K562 (cell line): ENCODE measurements at regions not wholly inside any gene's neighbourhood (a gene's known extent, or its start where the extent isn't known, plus 50 kb on each side); places are given as distances from the start of the nearest gene placed in this dataset.

Source experiments
- ATAC-seq: fragments of 200-7000 bp; cut with Tn5 transposase; 3 replicates; pipeline ENCODE4 v1.9.1; 2020; ENCODE audit warnings: moderate library complexity
- BruUV-seq: library from RNA; stranded (reverse); fragments of 400-500 nt; replicated peaks from 2 replicates; lab custom pipeline; 2021; lab: Mats Ljungman, UMichigan
- CTCF ChIA-PET: fragments of 300-600 bp; formaldehyde crosslinking; extraction: SDS; loops from one replicate; lab custom pipeline; 2021; ENCODE audit warnings: low intra/inter-chr PET ratio; lab: Yijun Ruan, JAX
- POLR2A ChIA-PET: fragments of 300-600, 350-650 bp; sonication (Branson Sonifier 250); formaldehyde crosslinking; extraction: SDS; loops from one replicate; lab custom pipeline; 2021; ENCODE audit warnings: antibody characterized with exemption, inconsistent platforms; lab: Yijun Ruan, JAX
- DNase-seq, 4 experiments: peaks; one replicate each; pipeline versions ENCODE4 v3.0.0 to v3.0.0-alpha.2; 2011 to 2018; ENCODE audit warnings: low spot score in 3 of 4, mixed read lengths in 3 of 4; ENCODE audit errors: extremely low read depth in 1 of 4
- FAIRE-seq: peaks from 2 replicates; lab custom pipeline; 2011; peaks lifted over from hg19 to GRCh38; lab: Jason Lieb, UNC
- H2AFZ ChIP-seq: 2 replicates; pipeline ENCODE4 v1.6.0; 2011; ENCODE audit warnings: low read depth, low read length, control low read depth, inconsistent platforms
- H3K27ac ChIP-seq: fragments of 200-600 bp; 3 replicates; pipeline ENCODE4 v1.8.0; 2011; ENCODE audit warnings: low read depth, mild to moderate bottlenecking, control low read depth, inconsistent platforms, low read length, moderate library complexity, mixed read lengths; ENCODE audit errors: extremely low read depth
- H3K27me3 ChIP-seq, 2 experiments: fragments of 300-600 bp in 1 of 2; 2 replicates in 1 of 2; 3 replicates in 1 of 2; pipeline versions ENCODE4 v1.6.0 to v1.8.0; 2011; ENCODE audit warnings: inconsistent platforms in 2 of 2, low read length in 2 of 2, mild to moderate bottlenecking in 1 of 2, mixed read lengths in 1 of 2, moderate library complexity in 1 of 2; ENCODE audit not compliant: control insufficient read depth in 2 of 2, insufficient read depth in 2 of 2
- H3K36me3 ChIP-seq: fragments of 300-600 bp; 3 replicates; pipeline ENCODE4 v1.8.0; 2011; ENCODE audit warnings: mild to moderate bottlenecking, low read length, inconsistent platforms; ENCODE audit not compliant: control insufficient read depth, insufficient read depth
- H3K4me1 ChIP-seq, 2 experiments: fragments of 200-600 bp in 1 of 2; replicated peaks in 1 of 2; 2 replicates in 1 of 2; 3 replicates in 1 of 2; pipeline versions ENCODE4 v1.5.1 to v1.8.0; 2011; ENCODE audit warnings: inconsistent platforms in 2 of 2, low read length in 2 of 2, mild to moderate bottlenecking in 1 of 2, mixed read lengths in 1 of 2, moderate library complexity in 1 of 2; ENCODE audit not compliant: control insufficient read depth in 2 of 2, insufficient read depth in 2 of 2
- H3K4me2 ChIP-seq: 2 replicates; pipeline ENCODE4 v1.6.1; 2011; ENCODE audit warnings: low read length, control low read depth, inconsistent platforms, mixed read lengths; ENCODE audit not compliant: insufficient read depth
- H3K4me3 ChIP-seq: fragments of 200-600 bp; sonication (generic), shearing (Covaris generic); 2 replicates; pipeline ENCODE4 v1.5.1; 2016; ENCODE audit warnings: control low read depth, inconsistent platforms
- H3K79me2 ChIP-seq: fragments of 200-600 bp; 3 replicates; pipeline ENCODE4 v1.8.0; 2011; ENCODE audit warnings: low read length, inconsistent platforms; ENCODE audit not compliant: control insufficient read depth, insufficient read depth
- H3K9ac ChIP-seq, 2 experiments: 2 replicates each; pipeline versions ENCODE4 v1.6.0 to v1.6.1; 2011; ENCODE audit warnings: low read depth in 2 of 2, low read length in 2 of 2, control low read depth in 1 of 2, inconsistent platforms in 1 of 2, mild to moderate bottlenecking in 1 of 2, mixed read lengths in 1 of 2; ENCODE audit not compliant: insufficient read depth in 1 of 2
- H3K9me1 ChIP-seq: one replicate; pipeline ENCODE4 v1.6.0; 2011; ENCODE audit warnings: inconsistent platforms, mild to moderate bottlenecking, low read length, moderate library complexity; ENCODE audit not compliant: control insufficient read depth, insufficient read depth
- H3K9me3 ChIP-seq: replicated peaks from 2 replicates; pipeline ENCODE4 v1.5.1; 2011; ENCODE audit warnings: low read depth, low read length, inconsistent platforms; ENCODE audit not compliant: control insufficient read depth, insufficient read depth
- H4K20me1 ChIP-seq: replicated peaks from 2 replicates; pipeline ENCODE4 v1.6.1; 2011; ENCODE audit warnings: low read length, inconsistent platforms, mixed read lengths; ENCODE audit not compliant: control insufficient read depth, insufficient read depth
- KLF10 ChIP-seq: fragments of 250-450 bp; sonication (Bioruptor Pico); IDR thresholded peaks from 2 replicates; pipeline ENCODE4 v1.6.1; 2021; ENCODE audit warnings: matching md5 sums
- KLF6 ChIP-seq: fragments of 250-450 bp; sonication (Bioruptor Pico); IDR thresholded peaks from 2 replicates; pipeline ENCODE4 v1.4.0; 2020; ENCODE audit warnings: mild to moderate bottlenecking, moderate library complexity, borderline replicate concordance
- POLR2A ChIP-seq: fragments of 450-650 bp; conservative IDR thresholded peaks from 2 replicates; pipeline ENCODE4 v1.6.1; 2016
- SOX6 ChIP-seq: fragments of 450-650 bp; IDR thresholded peaks from 2 replicates; pipeline ENCODE4 v1.6.1; 2014; ENCODE audit warnings: mild to moderate bottlenecking
- TCF7 ChIP-seq: sonication (generic); IDR thresholded peaks from 2 replicates; pipeline ENCODE4 v1.6.1; 2016; ENCODE audit warnings: antibody characterized with exemption, borderline replicate concordance
- ZNF436 ChIP-seq: fragments of 250-450, 450-650 bp; sonication (Bioruptor Pico); formaldehyde crosslinking; IDR thresholded peaks from 2 replicates; pipeline ENCODE4 v1.7.0; 2020; ENCODE audit warnings: mild to moderate bottlenecking
- WGBS: fragments of 100-300 bp; shearing (Covaris generic); methylation state at CpG from one replicate; pipeline ENCODE4 v1.1.6; 2016; ENCODE audit warnings: low coverage, mixed read lengths; ENCODE audit not compliant: insufficient coverage; ENCODE audit errors: missing lambda C conversion rate; 5-methylcytosine and 5-hydroxymethylcytosine counted together
- in situ Hi-C: fragments of 300-500 bp; cut with MboI; formaldehyde crosslinking; loops from 4 replicates; pipeline ENCODE4 v1.15.0; 2018; ENCODE audit warnings: inconsistent platforms, mixed read lengths
- intact Hi-C: fragments of 100-400 bp; cut with micrococcal nuclease; formaldehyde crosslinking; loops from 2 replicates; pipeline ENCODE4 v1.14.2; 2022
- TF ChIP-seq, protein P1 (sequence below): sonication (generic); formaldehyde crosslinking; IDR thresholded peaks from 2 replicates; pipeline ENCODE4 v1.8.1; 2023; ENCODE audit warnings: mild to moderate bottlenecking, missing genetic modification reagents
- TF ChIP-seq, protein P2 (sequence below): sonication (generic); formaldehyde crosslinking; IDR thresholded peaks from 2 replicates; pipeline ENCODE4 v1.4.0; 2020; ENCODE audit warnings: mild to moderate bottlenecking, missing genetic modification reagents
- TF ChIP-seq, protein P3 (sequence below): sonication (generic); IDR thresholded peaks from 2 replicates; pipeline ENCODE4 v1.6.1; 2016
- TF ChIP-seq, protein P4 (sequence below): fragments of 250-450 bp; sonication (Bioruptor Pico); IDR thresholded peaks from 2 replicates; pipeline ENCODE4 v1.5.0; 2021; ENCODE audit warnings: mild to moderate bottlenecking, moderate library complexity
- TF ChIP-seq, protein P5 (sequence below): fragments of 450-650 bp; conservative IDR thresholded peaks from 2 replicates; pipeline ENCODE4 v1.6.1; 2016; ENCODE audit warnings: missing genetic modification characterization, low read depth, mild to moderate bottlenecking, control low read depth, missing compliant biosample characterization

DNA sequence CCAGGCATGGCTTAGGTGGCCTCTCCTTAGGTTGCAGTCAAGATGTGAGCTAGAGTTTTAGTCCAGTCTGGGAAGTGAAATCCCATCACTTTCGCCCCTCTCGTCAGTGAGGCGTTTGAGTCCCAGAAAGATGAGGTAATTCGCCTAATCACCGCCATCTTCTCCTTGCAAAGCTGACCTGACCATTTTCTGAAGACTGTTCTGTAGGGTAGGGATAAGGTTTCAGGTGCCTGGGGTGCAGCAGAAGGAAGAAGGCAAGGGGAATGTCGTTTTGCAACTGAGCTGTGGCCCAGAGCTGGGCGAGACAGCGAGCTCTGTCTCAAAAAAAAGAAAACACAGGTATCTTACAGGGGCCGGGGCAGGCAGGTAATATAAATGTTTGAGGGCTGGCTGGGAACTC, 61.7 kb upstream of the CECR2 start:
- Histone ChIP-seq H3K36me3 (no peaks in the 10 kb centered on the region), H3K4me1 (no peaks in the 10 kb centered on the region), H3K4me2 (no peak overlapping the region), H4K20me1 (no peaks in the 10 kb centered on the region; the same call in 1 of the 2 replicates), H3K27ac (no peak overlapping the region), H3K79me2 (no peaks in the 10 kb centered on the region), H3K9me3 (no peaks in the 10 kb centered on the region), H3K4me3 (no peak overlapping the region), H3K27me3 (peaks cover 28 to 41% of the 10 kb centered on the region in 2 experiments; a peak in 4 of 5 replicates), H3K9me1 (no peaks in the 10 kb centered on the region), H3K9ac (no peak overlapping the region), H2AFZ (no peak overlapping the region)
- in situ Hi-C loops: no loop called here
- ChIA-PET CTCF (no interaction called here), POLR2A (interaction anchor here (0.7 to 2.3 kb wide), 5 partner anchors 9 to 21 kb away, joined by 3 to 5 read pairs (median 4); no protein-coding TSS in a partner anchor)
- BruUV-seq: no TSS peak
- no peak for FAIRE-seq
- DNase-seq: no peak
- intact Hi-C loops: no loop called here
- ATAC-seq: no peak
- 1% methylated on average over 9 of the region's 9 CpGs for WGBS
- no peak for TF ChIP-seq SOX6
- TF ChIP-seq, protein P1, sequence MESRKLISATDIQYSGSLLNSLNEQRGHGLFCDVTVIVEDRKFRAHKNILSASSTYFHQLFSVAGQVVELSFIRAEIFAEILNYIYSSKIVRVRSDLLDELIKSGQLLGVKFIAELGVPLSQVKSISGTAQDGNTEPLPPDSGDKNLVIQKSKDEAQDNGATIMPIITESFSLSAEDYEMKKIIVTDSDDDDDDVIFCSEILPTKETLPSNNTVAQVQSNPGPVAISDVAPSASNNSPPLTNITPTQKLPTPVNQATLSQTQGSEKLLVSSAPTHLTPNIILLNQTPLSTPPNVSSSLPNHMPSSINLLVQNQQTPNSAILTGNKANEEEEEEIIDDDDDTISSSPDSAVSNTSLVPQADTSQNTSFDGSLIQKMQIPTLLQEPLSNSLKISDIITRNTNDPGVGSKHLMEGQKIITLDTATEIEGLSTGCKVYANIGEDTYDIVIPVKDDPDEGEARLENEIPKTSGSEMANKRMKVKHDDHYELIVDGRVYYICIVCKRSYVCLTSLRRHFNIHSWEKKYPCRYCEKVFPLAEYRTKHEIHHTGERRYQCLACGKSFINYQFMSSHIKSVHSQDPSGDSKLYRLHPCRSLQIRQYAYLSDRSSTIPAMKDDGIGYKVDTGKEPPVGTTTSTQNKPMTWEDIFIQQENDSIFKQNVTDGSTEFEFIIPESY (CRISPR knock-in tag): no peak
- no peak for TF ChIP-seq KLF10 (CRISPR knock-in tag)
- TF ChIP-seq, protein P2, sequence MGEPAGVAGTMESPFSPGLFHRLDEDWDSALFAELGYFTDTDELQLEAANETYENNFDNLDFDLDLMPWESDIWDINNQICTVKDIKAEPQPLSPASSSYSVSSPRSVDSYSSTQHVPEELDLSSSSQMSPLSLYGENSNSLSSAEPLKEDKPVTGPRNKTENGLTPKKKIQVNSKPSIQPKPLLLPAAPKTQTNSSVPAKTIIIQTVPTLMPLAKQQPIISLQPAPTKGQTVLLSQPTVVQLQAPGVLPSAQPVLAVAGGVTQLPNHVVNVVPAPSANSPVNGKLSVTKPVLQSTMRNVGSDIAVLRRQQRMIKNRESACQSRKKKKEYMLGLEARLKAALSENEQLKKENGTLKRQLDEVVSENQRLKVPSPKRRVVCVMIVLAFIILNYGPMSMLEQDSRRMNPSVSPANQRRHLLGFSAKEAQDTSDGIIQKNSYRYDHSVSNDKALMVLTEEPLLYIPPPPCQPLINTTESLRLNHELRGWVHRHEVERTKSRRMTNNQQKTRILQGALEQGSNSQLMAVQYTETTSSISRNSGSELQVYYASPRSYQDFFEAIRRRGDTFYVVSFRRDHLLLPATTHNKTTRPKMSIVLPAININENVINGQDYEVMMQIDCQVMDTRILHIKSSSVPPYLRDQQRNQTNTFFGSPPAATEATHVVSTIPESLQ (CRISPR knock-in tag): no peak
- TF ChIP-seq, protein P3, sequence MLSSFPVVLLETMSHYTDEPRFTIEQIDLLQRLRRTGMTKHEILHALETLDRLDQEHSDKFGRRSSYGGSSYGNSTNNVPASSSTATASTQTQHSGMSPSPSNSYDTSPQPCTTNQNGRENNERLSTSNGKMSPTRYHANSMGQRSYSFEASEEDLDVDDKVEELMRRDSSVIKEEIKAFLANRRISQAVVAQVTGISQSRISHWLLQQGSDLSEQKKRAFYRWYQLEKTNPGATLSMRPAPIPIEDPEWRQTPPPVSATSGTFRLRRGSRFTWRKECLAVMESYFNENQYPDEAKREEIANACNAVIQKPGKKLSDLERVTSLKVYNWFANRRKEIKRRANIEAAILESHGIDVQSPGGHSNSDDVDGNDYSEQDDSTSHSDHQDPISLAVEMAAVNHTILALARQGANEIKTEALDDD: no peak
- no peak for TF ChIP-seq POLR2A
- TF ChIP-seq TCF7: no peak
- TF ChIP-seq ZNF436 (CRISPR knock-in tag): no peak
- TF ChIP-seq, protein P4, sequence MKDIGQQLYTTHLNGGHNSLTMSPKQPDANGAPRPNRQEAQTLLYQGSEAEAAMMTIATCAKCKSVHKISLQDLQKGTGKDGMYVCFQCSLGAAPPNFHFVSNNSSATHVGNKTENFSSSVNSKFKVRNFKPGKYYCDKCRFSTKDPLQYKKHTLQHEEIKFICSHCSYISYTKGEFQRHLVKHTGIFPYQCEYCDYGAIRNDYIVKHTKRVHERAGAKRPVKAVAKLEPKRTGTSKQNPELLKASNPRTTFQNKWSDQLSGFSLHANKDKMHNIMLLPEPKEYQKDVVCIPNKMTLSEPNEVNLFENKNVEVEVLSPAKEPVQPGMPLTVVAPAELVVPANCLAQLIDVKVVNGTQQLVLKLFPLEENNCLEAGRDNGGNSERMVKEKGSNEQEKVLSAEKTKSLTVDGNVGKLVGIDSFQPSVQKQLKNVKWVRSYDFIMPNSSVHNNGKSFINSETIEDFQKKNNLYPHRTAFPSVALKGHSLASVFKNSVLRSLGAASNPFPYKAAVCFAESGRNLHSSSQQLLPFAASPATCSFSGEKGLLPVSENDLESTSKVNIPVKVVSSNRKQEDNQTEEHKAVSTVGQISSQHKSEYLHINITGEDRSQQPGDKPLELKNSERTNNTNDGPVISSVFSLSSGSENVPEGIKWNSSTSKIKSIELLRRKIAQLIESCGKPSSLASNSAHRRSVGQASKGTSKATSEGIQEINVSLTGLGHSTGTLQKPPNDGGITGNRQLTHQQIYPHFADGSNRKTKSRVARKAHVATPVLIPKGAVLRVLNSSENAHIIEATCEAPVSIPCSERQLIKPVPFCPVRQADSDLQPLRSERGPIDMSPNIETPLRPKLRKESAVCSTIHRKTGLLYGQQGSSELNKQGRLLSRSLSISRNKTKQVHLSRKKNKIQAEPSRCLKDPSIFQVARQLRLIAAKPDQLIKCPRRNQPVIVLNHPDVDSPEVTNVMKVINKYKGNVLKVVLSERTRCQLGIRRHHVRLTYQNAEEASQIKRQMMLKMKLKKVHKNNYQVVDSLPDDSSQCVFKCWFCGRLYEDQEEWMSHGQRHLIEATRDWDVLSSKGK (CRISPR knock-in tag): no peak
- no peak for TF ChIP-seq KLF6 (CRISPR knock-in tag)
- TF ChIP-seq, protein P5, sequence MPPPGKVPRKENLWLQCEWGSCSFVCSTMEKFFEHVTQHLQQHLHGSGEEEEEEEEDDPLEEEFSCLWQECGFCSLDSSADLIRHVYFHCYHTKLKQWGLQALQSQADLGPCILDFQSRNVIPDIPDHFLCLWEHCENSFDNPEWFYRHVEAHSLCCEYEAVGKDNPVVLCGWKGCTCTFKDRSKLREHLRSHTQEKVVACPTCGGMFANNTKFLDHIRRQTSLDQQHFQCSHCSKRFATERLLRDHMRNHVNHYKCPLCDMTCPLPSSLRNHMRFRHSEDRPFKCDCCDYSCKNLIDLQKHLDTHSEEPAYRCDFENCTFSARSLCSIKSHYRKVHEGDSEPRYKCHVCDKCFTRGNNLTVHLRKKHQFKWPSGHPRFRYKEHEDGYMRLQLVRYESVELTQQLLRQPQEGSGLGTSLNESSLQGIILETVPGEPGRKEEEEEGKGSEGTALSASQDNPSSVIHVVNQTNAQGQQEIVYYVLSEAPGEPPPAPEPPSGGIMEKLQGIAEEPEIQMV (tag): no peak
